H1 (cell line): ENCODE measurements at regions not wholly inside any gene's neighbourhood (a gene's known extent, or its start where the extent isn't known, plus 50 kb on each side); places are given as distances from the start of the nearest gene placed in this dataset.

Experiments used
- CTCF ChIA-PET: fragments of 300-600 bp; sonication (Branson Sonifier 250); formaldehyde crosslinking; loops from one replicate; lab custom pipeline; 2021; ENCODE audit not compliant: partially characterized antibody; lab: Charles Lee
- POLR2A ChIA-PET: fragments of 300-600 bp; sonication (Branson Sonifier 250); formaldehyde crosslinking; loops from one replicate; lab custom pipeline; 2021; ENCODE audit warnings: inconsistent platforms; ENCODE audit not compliant: partially characterized antibody; lab: Charles Lee
- DNase-seq, 2 experiments: peaks; one replicate each; pipeline versions ENCODE4 v3.0.0 to v3.0.0-alpha.2; 2010 to 2022; ENCODE audit warnings: low spot score in 2 of 2, low read depth in 1 of 2, mixed read lengths in 1 of 2
- FAIRE-seq: peaks from 2 replicates; lab custom pipeline; 2011; peaks lifted over from hg19 to GRCh38; lab: Jason Lieb, UNC
- H2AFZ ChIP-seq: 2 replicates; pipeline ENCODE4 v1.8.1; 2012; ENCODE audit warnings: low read length, inconsistent platforms
- H2AK5ac ChIP-seq: 2 replicates; pipeline ENCODE4 v1.6.1; 2013; ENCODE audit warnings: low read depth, low read length
- H2BK120ac ChIP-seq: replicated peaks from 2 replicates; pipeline ENCODE3; 2013; ENCODE audit warnings: low read depth, low read length, inconsistent platforms
- H2BK12ac ChIP-seq: 2 replicates; pipeline ENCODE4 v1.6.1; 2013; ENCODE audit warnings: low read depth, low read length
- H2BK15ac ChIP-seq: 2 replicates; pipeline ENCODE4 v1.6.1; 2013; ENCODE audit warnings: low read length
- H2BK20ac ChIP-seq: 2 replicates; pipeline ENCODE4 v1.6.1; 2013; ENCODE audit warnings: low read length
- H2BK5ac ChIP-seq: 2 replicates; pipeline ENCODE4 v1.6.1; 2013; ENCODE audit warnings: low read depth, low read length
- H3K14ac ChIP-seq: 2 replicates; pipeline ENCODE4 v1.6.1; 2013; ENCODE audit warnings: inconsistent platforms; ENCODE audit not compliant: insufficient read length
- H3K18ac ChIP-seq: 2 replicates; pipeline ENCODE4 v1.6.1; 2013; ENCODE audit warnings: low read length; ENCODE audit errors: extremely low read depth
- H3K23ac ChIP-seq: 2 replicates; pipeline ENCODE4 v1.6.1; 2013; ENCODE audit warnings: inconsistent platforms; ENCODE audit not compliant: insufficient read length
- H3K23me2 ChIP-seq: 2 replicates; pipeline ENCODE4 v1.6.1; 2013; ENCODE audit warnings: low read depth, low read length
- H3K27ac ChIP-seq: 2 replicates; pipeline ENCODE4 v1.6.1; 2011; ENCODE audit warnings: low read depth, low read length, inconsistent platforms
- H3K27me3 ChIP-seq, 4 experiments: replicated peaks in 1 of 4; 1 replicate in 1 of 4; 2 replicates in 3 of 4; pipeline versions ENCODE4 v1.6.1 to v1.8.1; 2011 to 2013; ENCODE audit warnings: low read length in 3 of 4, mild to moderate bottlenecking in 3 of 4, inconsistent platforms in 2 of 4, mixed read lengths in 2 of 4, moderate library complexity in 1 of 4; ENCODE audit not compliant: control insufficient read depth in 3 of 4, insufficient read depth in 3 of 4; ENCODE audit errors: extremely low read depth in 1 of 4
- H3K36me3 ChIP-seq, 4 experiments: 2 replicates each; pipeline versions ENCODE4 v1.6.1 to v1.8.1; 2011 to 2013; ENCODE audit warnings: mild to moderate bottlenecking in 4 of 4, low read length in 3 of 4, moderate library complexity in 2 of 4, control low read depth in 1 of 4, inconsistent platforms in 1 of 4; ENCODE audit not compliant: insufficient read depth in 4 of 4, control insufficient read depth in 2 of 4
- H3K4ac ChIP-seq: replicated peaks from 2 replicates; pipeline ENCODE3; 2013; ENCODE audit warnings: low read length, low read depth, mixed read lengths, inconsistent platforms; ENCODE audit not compliant: insufficient read length
- H3K4me1 ChIP-seq, 4 experiments: replicated peaks in 1 of 4; 1 replicate in 1 of 4; 2 replicates in 3 of 4; pipeline versions ENCODE4 v1.6.1 to v1.8.1; 2011 to 2013; ENCODE audit warnings: low read length in 3 of 4, inconsistent platforms in 2 of 4, mixed read lengths in 1 of 4; ENCODE audit not compliant: insufficient read depth in 4 of 4, control insufficient read depth in 3 of 4
- H3K4me2 ChIP-seq, 2 experiments: 2 replicates each; pipeline versions ENCODE4 v1.6.1 to v1.8.1; 2011 to 2013; ENCODE audit warnings: low read depth in 2 of 2, low read length in 2 of 2, control low read depth in 1 of 2, inconsistent platforms in 1 of 2, mild to moderate bottlenecking in 1 of 2; ENCODE audit not compliant: insufficient read depth in 1 of 2
- H3K4me3 ChIP-seq, 4 experiments: fragments of 200-600, 300-600 bp in 1 of 4; sonication (generic), shearing (Covaris generic), sonication (Bioruptor Twin) in 1 of 4; 2 replicates each; pipeline versions ENCODE4 v1.5.1 to v1.8.1; 2011 to 2016; ENCODE audit warnings: low read length in 4 of 4, low read depth in 3 of 4, control low read depth in 2 of 4, inconsistent platforms in 2 of 4, mild to moderate bottlenecking in 2 of 4, mixed read lengths in 1 of 4, moderate library complexity in 1 of 4; ENCODE audit not compliant: insufficient read depth in 2 of 4; ENCODE audit errors: extremely low read depth in 1 of 4
- H3K56ac ChIP-seq: replicated peaks from 2 replicates; pipeline ENCODE3; 2013; ENCODE audit warnings: low read depth, mild to moderate bottlenecking, mixed read lengths, low read length, inconsistent platforms; ENCODE audit not compliant: insufficient read length
- H3K79me1 ChIP-seq: 2 replicates; pipeline ENCODE4 v1.6.1; 2013; ENCODE audit warnings: low read depth, low read length, control low read depth
- H3K79me2 ChIP-seq, 2 experiments: 2 replicates each; pipeline versions ENCODE4 v1.6.1 to v1.8.1; 2012 to 2013; ENCODE audit warnings: low read length in 2 of 2, mild to moderate bottlenecking in 2 of 2, inconsistent platforms in 1 of 2; ENCODE audit not compliant: insufficient read depth in 2 of 2, control insufficient read depth in 1 of 2
- H3K9ac ChIP-seq, 4 experiments: replicated peaks in 1 of 4; 1 replicate in 1 of 4; 2 replicates in 3 of 4; pipeline versions ENCODE4 v1.6.1 to v1.8.1; 2011 to 2013; ENCODE audit warnings: low read depth in 3 of 4, low read length in 3 of 4, control low read depth in 2 of 4, mild to moderate bottlenecking in 2 of 4, moderate library complexity in 2 of 4, inconsistent platforms in 1 of 4; ENCODE audit errors: extremely low read depth in 1 of 4
- H3K9me3 ChIP-seq, 2 experiments: 2 replicates each; pipeline versions ENCODE4 v1.6.1 to v1.8.1; 2012 to 2013; ENCODE audit warnings: mild to moderate bottlenecking in 2 of 2, moderate library complexity in 2 of 2, control low read depth in 1 of 2, inconsistent platforms in 1 of 2, low read depth in 1 of 2, low read length in 1 of 2, mixed read lengths in 1 of 2; ENCODE audit not compliant: insufficient read depth in 2 of 2
- H4K20me1 ChIP-seq, 2 experiments: replicated peaks in 1 of 2; 2 replicates each; pipeline versions ENCODE3 to v1.8.1; 2011 to 2013; ENCODE audit warnings: inconsistent platforms in 2 of 2, low read length in 2 of 2, mild to moderate bottlenecking in 1 of 2; ENCODE audit not compliant: insufficient read depth in 2 of 2, control insufficient read depth in 1 of 2
- H4K5ac ChIP-seq: 2 replicates; pipeline ENCODE4 v1.6.1; 2013; ENCODE audit warnings: low read length, low read depth, mixed read lengths, inconsistent platforms; ENCODE audit not compliant: insufficient read length
- H4K8ac ChIP-seq: 2 replicates; pipeline ENCODE4 v1.8.0; 2013; ENCODE audit warnings: mild to moderate bottlenecking, moderate library complexity, low read length, inconsistent platforms; ENCODE audit not compliant: insufficient read depth; ENCODE audit errors: extremely low read depth
- H4K91ac ChIP-seq: replicated peaks from 2 replicates; pipeline ENCODE3; 2013; ENCODE audit warnings: low read length, mixed read lengths, inconsistent platforms; ENCODE audit not compliant: insufficient read length
- KDM1A ChIP-seq: fragments of 200-600, 300-600 bp; sonication (generic); IDR thresholded peaks from 2 replicates; pipeline ENCODE4 v1.7.1; 2016; ENCODE audit warnings: mild to moderate bottlenecking, low read length, borderline replicate concordance
- NANOG ChIP-seq: IDR thresholded peaks from 2 replicates; pipeline ENCODE4 v1.6.1; 2011; ENCODE audit warnings: low read length, low read depth, mild to moderate bottlenecking, inconsistent platforms; ENCODE audit not compliant: insufficient read depth, poor library complexity, severe bottlenecking
- WGBS, 2 experiments: shearing (Covaris generic) in 1 of 2; methylation state at CpG; one replicate each; pipeline versions ENCODE4 v1.1.6 to v1.1.7; 2013 to 2015; ENCODE audit warnings: low lambda C conversion rate in 2 of 2, mixed read lengths in 2 of 2, inconsistent platforms in 1 of 2, low coverage in 1 of 2, missing lambda C conversion rate in 1 of 2; ENCODE audit not compliant: insufficient replicate concordance in 2 of 2, insufficient coverage in 1 of 2, insufficient read length in 1 of 2; ENCODE audit errors: extremely low coverage in 1 of 2, missing lambda C conversion rate in 1 of 2; 5-methylcytosine and 5-hydroxymethylcytosine counted together

DNA sequence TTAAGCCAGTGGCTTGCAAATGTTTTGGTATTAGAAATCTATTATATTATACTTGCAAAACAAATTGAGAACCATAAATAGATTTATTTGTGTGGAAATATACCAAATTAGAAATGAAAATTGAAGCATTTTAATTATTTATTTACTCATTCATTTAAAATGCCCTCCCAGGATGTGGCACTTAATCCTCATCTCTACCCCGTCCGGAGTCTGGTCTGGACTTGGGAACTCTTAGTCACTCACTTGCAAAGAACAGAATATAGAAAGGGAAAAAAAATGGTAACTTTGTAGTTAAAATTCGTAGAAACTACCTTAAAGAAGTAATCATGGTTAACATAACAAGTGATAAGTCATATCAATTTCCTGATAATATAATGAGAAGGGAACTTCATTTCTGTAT, 775.9 kb upstream of the INTU start (continued):
- TF ChIP-seq KDM1A, result no peak

- no peaks in the 10 kb centered on the region for H3K79me2 ChIP-seq
- CTCF ChIA-PET, result no interaction called here
- POLR2A ChIA-PET, result no interaction called here
- no peak overlapping the region for H4K5ac ChIP-seq
- no peak overlapping the region for H2BK5ac ChIP-seq
- no peak for FAIRE-seq
- no peak overlapping the region for H2AK5ac ChIP-seq
- no peaks in the 10 kb centered on the region for H3K27me3 ChIP-seq
- DNase-seq, result no peak
- H2AFZ ChIP-seq, result no peak overlapping the region
- no peaks in the 10 kb centered on the region for H3K4me1 ChIP-seq
- H2BK120ac ChIP-seq, result no peak overlapping the region
- H3K36me3 ChIP-seq, result no peaks in the 10 kb centered on the region
- H3K23me2 ChIP-seq, result no peaks in the 10 kb centered on the region
- no peaks in the 10 kb centered on the region for H3K9me3 ChIP-seq
- no peaks in the 10 kb centered on the region for H3K79me1 ChIP-seq
- no peak overlapping the region for H2BK20ac ChIP-seq
- no peak overlapping the region for H2BK12ac ChIP-seq
- no peak overlapping the region for H3K18ac ChIP-seq
- no peak overlapping the region for H3K23ac ChIP-seq
- no peak overlapping the region for H3K9ac ChIP-seq
- H3K4ac ChIP-seq, result no peak overlapping the region
- H2BK15ac ChIP-seq, result no peak overlapping the region
- H3K4me3 ChIP-seq, result no peak overlapping the region
- H4K91ac ChIP-seq, result no peak overlapping the region
- no peak overlapping the region for H3K27ac ChIP-seq
- no peak overlapping the region for H3K4me2 ChIP-seq
- no peak overlapping the region for H3K56ac ChIP-seq
- H3K14ac ChIP-seq, result no peak overlapping the region
- H4K20me1 ChIP-seq, result no peaks in the 10 kb centered on the region
- H4K8ac ChIP-seq, result no peak overlapping the region
- 100% methylated on average over 2 of the region's 2 CpGs; no CpG with 5 or more reads in 1 of the 2 experiments for WGBS, 2 experiments
- no peak for TF ChIP-seq NANOG
Measured at GRCh38 chr4:126859314-126859713, 773.4 kb upstream of the INTU start.
